Endothelial cell of umbilical vein (primary cell): ENCODE measurements at regions not wholly inside any gene's neighbourhood (a gene's known extent, or its start where the extent isn't known, plus 50 kb on each side); places are given as distances from the start of the nearest gene placed in this dataset.

Experiments
- BruUV-seq: library from RNA; stranded (reverse); fragments of 400-500 nt; replicated peaks from 2 replicates; lab custom pipeline; 2021; lab: Mats Ljungman, UMichigan
- CTCF ChIA-PET: fragments of 300-600, 350-600 bp; sonication (Branson Sonifier 250); formaldehyde crosslinking; loops from one replicate; lab custom pipeline; 2021; ENCODE audit warnings: antibody characterized with exemption, inconsistent platforms; lab: Charles Lee
- POLR2A ChIA-PET: fragments of 300-600, 350-600 bp; sonication (Branson Sonifier 250); formaldehyde crosslinking; loops from one replicate; lab custom pipeline; 2021; ENCODE audit warnings: antibody characterized with exemption, inconsistent platforms; lab: Charles Lee
- DNase-seq: peaks from one replicate; pipeline ENCODE4 v3.0.0-alpha.2; 2011; ENCODE audit warnings: low read depth, low spot score
- FAIRE-seq: peaks from 2 replicates; lab custom pipeline; 2011; peaks lifted over from hg19 to GRCh38; lab: Jason Lieb, UNC
- H2AFZ ChIP-seq: 2 replicates; pipeline ENCODE4 v1.6.0; 2012; ENCODE audit warnings: low read depth, low read length, control low read depth, inconsistent platforms
- H3K27ac ChIP-seq: 2 replicates; pipeline ENCODE4 v1.5.1; 2011; ENCODE audit warnings: low read depth, mild to moderate bottlenecking, control low read depth, low read length, moderate library complexity; ENCODE audit not compliant: insufficient read depth
- H3K27me3 ChIP-seq, 2 experiments: 2 replicates each; pipeline versions ENCODE4 v1.6.0 to v1.6.1; 2011; ENCODE audit warnings: low read length in 2 of 2, mixed read lengths in 1 of 2; ENCODE audit not compliant: control insufficient read depth in 2 of 2, insufficient read depth in 2 of 2
- H3K36me3 ChIP-seq, 2 experiments: 2 replicates in 1 of 2; 3 replicates in 1 of 2; pipeline ENCODE4 v1.5.1; 2011; ENCODE audit warnings: low read length in 2 of 2, mild to moderate bottlenecking in 1 of 2, moderate library complexity in 1 of 2; ENCODE audit not compliant: control insufficient read depth in 2 of 2, insufficient read depth in 2 of 2; ENCODE audit errors: extremely low read depth in 1 of 2
- H3K4me1 ChIP-seq: 3 replicates; pipeline ENCODE4 v1.5.1; 2011; ENCODE audit warnings: mild to moderate bottlenecking, low read length; ENCODE audit not compliant: control insufficient read depth, insufficient read depth; ENCODE audit errors: extremely low read depth
- H3K4me2 ChIP-seq: 2 replicates; pipeline ENCODE4 v1.6.1; 2011; ENCODE audit warnings: low read length, control low read depth, mixed read lengths; ENCODE audit not compliant: insufficient read depth
- H3K4me3 ChIP-seq, 3 experiments: fragments of 200-600 bp in 1 of 3; sonication (generic), shearing (Covaris generic) in 1 of 3; replicated peaks in 1 of 3; 2 replicates each; pipeline ENCODE4 v1.5.1; 2011 to 2016; ENCODE audit warnings: control low read depth in 3 of 3, low read length in 3 of 3, mild to moderate bottlenecking in 2 of 3, inconsistent platforms in 1 of 3, low read depth in 1 of 3, moderate library complexity in 1 of 3; ENCODE audit not compliant: insufficient read depth in 1 of 3
- H3K79me2 ChIP-seq: 2 replicates; pipeline ENCODE4 v1.6.0; 2012; ENCODE audit warnings: low read length, inconsistent platforms; ENCODE audit not compliant: control insufficient read depth, insufficient read depth
- H3K9ac ChIP-seq: replicated peaks from 2 replicates; pipeline ENCODE3; 2011; ENCODE audit warnings: low read length, control low read depth; ENCODE audit not compliant: insufficient read depth; ENCODE audit errors: extremely low read depth
- H3K9me1 ChIP-seq: replicated peaks from 3 replicates; pipeline ENCODE4 v1.6.0; 2011; ENCODE audit warnings: mild to moderate bottlenecking, low read length; ENCODE audit not compliant: control insufficient read depth, insufficient read depth; ENCODE audit errors: extremely low read depth
- H3K9me3 ChIP-seq: replicated peaks from 2 replicates; pipeline ENCODE4 v1.5.1; 2012; ENCODE audit warnings: low read length, inconsistent platforms; ENCODE audit not compliant: control insufficient read depth, insufficient read depth
- H4K20me1 ChIP-seq: replicated peaks from 2 replicates; pipeline ENCODE3; 2011; ENCODE audit warnings: mild to moderate bottlenecking, low read length; ENCODE audit not compliant: control insufficient read depth, insufficient read depth; ENCODE audit errors: extremely low read depth
- EZH2 ChIP-seq: IDR thresholded peaks from 2 replicates; pipeline ENCODE4 v1.6.1; 2012; ENCODE audit warnings: borderline replicate concordance, low read depth, mild to moderate bottlenecking, moderate library complexity, low read length, inconsistent platforms; ENCODE audit not compliant: severe bottlenecking
- FOS ChIP-seq: IDR thresholded peaks from 2 replicates; pipeline ENCODE4 v1.6.1; 2011; ENCODE audit warnings: mild to moderate bottlenecking, low read length, moderate library complexity, borderline replicate concordance; ENCODE audit not compliant: insufficient read depth
- GATA2 ChIP-seq: IDR thresholded peaks from 2 replicates; pipeline ENCODE4 v1.7.0; 2011; ENCODE audit warnings: low read depth, mild to moderate bottlenecking, moderate library complexity, mixed read lengths, low read length; ENCODE audit not compliant: insufficient read length, insufficient read depth
- JUN ChIP-seq: IDR thresholded peaks from 2 replicates; pipeline ENCODE4 v1.6.1; 2011; ENCODE audit warnings: borderline replicate concordance, low read depth; ENCODE audit not compliant: insufficient read length, insufficient read depth
- MAX ChIP-seq: IDR thresholded peaks from 2 replicates; pipeline ENCODE4 v1.6.1; 2011; ENCODE audit not compliant: insufficient read depth, insufficient read length
- MYC ChIP-seq: IDR thresholded peaks from one replicate; pipeline ENCODE4 v1.6.1; 2011; ENCODE audit warnings: mild to moderate bottlenecking, low read depth, low read length
- POLR2A ChIP-seq: IDR thresholded peaks from 2 replicates; pipeline ENCODE4 v1.6.1; 2012; ENCODE audit warnings: low read depth, mild to moderate bottlenecking, control low read depth, low read length
- POLR2AphosphoS5 ChIP-seq: IDR thresholded peaks from 2 replicates; pipeline ENCODE4 v1.6.1; 2012; ENCODE audit warnings: low read depth, mild to moderate bottlenecking, control low read depth, low read length, moderate library complexity; ENCODE audit not compliant: insufficient read depth
- dilution Hi-C: fragments of 300-500 bp; cut with MboI; formaldehyde crosslinking; loops from one replicate; pipeline ENCODE4 v1.15.0; 2019; ENCODE audit warnings: low sequenced_read_pairs; ENCODE audit not compliant: extremely low pct_ligation_motif_present
- intact Hi-C: fragments of 100-400 bp; cut with micrococcal nuclease; formaldehyde crosslinking; loops from one replicate; pipeline ENCODE4 v1.10.0; 2022
- TF ChIP-seq, protein P1 (sequence below), 2 donors: IDR thresholded peaks; 1 replicate in 1 of 2; 2 replicates in 1 of 2; pipeline ENCODE4 v1.5.1; 2011; ENCODE audit warnings: low read length in 2 of 2, mild to moderate bottlenecking in 2 of 2, moderate library complexity in 2 of 2, control low read depth in 1 of 2, inconsistent platforms in 1 of 2, low read depth in 1 of 2; ENCODE audit not compliant: insufficient read depth in 1 of 2; ENCODE audit errors: extremely low read depth in 1 of 2

DNA sequence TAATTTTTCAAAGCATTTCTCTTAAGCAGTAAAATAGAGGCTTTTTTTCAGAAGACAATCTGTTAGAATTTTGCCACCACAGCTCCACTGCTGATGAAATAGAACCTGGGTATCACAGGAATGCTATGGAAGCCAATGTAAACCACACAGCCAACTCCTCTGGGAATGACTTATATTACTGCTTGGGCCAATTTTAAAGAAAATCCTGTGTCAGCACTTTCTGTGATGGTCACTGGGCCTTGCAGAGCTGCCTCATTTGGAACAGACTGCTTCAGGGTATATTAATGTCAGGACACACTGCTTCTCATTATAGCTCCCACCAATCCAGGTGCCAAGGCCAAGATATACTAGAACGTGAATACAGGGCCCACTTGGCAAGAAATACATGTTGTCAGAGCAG lies 144.1 kb upstream of the ACTBL2 start:
- CTCF ChIA-PET, result interaction anchor here (1.1 to 2.8 kb wide), 2 partner anchors 11 to 24 kb away, joined by 4 to 11 read pairs; no protein-coding TSS in a partner anchor
- Histone ChIP-seq H3K79me2 (no peaks in the 10 kb centered on the region), H3K9ac (no peak overlapping the region), H3K36me3 (no peaks in the 10 kb centered on the region), H4K20me1 (no peaks in the 10 kb centered on the region), H3K4me2 (no peak overlapping the region), H2AFZ (no peak overlapping the region), H3K4me3 (no peak overlapping the region), H3K4me1 (no peaks in the 10 kb centered on the region), H3K9me3 (no peaks in the 10 kb centered on the region), H3K27me3 (no peaks in the 10 kb centered on the region), H3K9me1 (no peaks in the 10 kb centered on the region), H3K27ac (no peak overlapping the region)
- TF ChIP-seq JUN, result no peak
- no peak for TF ChIP-seq POLR2AphosphoS5
- TF ChIP-seq POLR2A, result no peak
- no peak for TF ChIP-seq FOS
- no peak for TF ChIP-seq EZH2
- TF ChIP-seq, protein P1, sequence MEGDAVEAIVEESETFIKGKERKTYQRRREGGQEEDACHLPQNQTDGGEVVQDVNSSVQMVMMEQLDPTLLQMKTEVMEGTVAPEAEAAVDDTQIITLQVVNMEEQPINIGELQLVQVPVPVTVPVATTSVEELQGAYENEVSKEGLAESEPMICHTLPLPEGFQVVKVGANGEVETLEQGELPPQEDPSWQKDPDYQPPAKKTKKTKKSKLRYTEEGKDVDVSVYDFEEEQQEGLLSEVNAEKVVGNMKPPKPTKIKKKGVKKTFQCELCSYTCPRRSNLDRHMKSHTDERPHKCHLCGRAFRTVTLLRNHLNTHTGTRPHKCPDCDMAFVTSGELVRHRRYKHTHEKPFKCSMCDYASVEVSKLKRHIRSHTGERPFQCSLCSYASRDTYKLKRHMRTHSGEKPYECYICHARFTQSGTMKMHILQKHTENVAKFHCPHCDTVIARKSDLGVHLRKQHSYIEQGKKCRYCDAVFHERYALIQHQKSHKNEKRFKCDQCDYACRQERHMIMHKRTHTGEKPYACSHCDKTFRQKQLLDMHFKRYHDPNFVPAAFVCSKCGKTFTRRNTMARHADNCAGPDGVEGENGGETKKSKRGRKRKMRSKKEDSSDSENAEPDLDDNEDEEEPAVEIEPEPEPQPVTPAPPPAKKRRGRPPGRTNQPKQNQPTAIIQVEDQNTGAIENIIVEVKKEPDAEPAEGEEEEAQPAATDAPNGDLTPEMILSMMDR (IDR thresholded peaks at IDR 0.05; ENCODE audit: extremely low read depth in 1 of 2, insufficient read depth in 1 of 2, low read depth in 1 of 2, low read length in 2 of 2), result no peak
- no peak for TF ChIP-seq GATA2
- TF ChIP-seq MYC, result no peak
- no peak for TF ChIP-seq MAX
- intact Hi-C loops (no loop called here), dilution Hi-C loops (no loop called here)
- POLR2A ChIA-PET, result no interaction called here
- DNase-seq, result no peak
- no TSS peak for BruUV-seq
- FAIRE-seq, result no peak
